AG20443 (cell line): ENCODE measurements at regions not wholly inside any gene's neighbourhood (a gene's known extent, or its start where the extent isn't known, plus 50 kb on each side); places are given as distances from the start of the nearest gene placed in this dataset.
A peak's percentile ranks its signal among the peaks of the same experiment; 100 is the strongest.
"Not testable (repeated sequence)": the region's sequence is repeated elsewhere in the genome, so short reads cannot be mapped to it uniquely, and the experiment has no call there.

Experiments used
- DNase-seq: peaks from one replicate; pipeline ENCODE4 v3.0.0; 2012; ENCODE audit warnings: low spot score, mixed read lengths

DNA sequence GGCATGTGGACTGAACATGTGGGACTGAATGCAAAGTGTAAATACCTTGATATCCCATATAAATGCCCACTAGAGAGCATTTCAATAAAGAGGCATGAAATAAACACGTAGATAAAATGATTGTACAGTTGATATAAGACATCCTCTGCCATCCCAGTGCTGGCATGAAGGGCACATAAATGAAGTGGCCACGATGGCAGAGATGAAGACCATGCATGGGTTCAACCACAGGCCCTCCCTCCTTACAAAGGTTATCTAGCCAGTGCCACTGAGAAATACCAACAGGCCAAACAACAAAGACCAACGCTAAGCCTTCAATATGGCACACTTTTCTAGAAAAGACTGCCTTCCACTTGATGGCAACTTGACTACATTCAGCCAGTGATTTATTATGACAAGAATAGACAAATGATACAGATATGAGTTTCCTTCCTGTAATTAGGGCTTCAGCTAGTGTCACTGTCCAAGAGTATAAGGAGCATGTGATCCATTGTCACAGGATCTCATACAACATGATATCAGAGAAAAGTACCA lies 493.9 kb upstream of the MAP2 start:
- DNase-seq, result no peak

DNA sequence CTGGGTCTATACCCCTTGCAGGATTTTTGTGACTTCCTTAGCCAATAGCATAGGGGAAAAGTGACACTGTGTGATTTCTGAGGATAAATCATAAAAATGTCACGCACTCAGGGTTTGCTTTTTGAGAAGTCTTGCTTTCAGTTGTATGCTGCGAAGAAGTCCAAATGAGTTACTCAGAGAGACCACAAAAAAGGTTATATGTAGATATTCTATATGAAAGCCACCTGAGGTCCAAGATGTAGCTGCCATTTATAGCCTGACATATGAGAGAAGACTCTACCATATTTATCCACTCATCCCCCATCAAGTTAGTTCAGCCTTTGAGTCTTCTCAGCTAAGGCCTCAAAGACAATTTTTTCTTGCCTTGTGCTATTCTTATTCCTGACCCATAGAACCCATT lies 488.3 kb upstream of the MAP2 start:
- DNase-seq, result no peak

DNA sequence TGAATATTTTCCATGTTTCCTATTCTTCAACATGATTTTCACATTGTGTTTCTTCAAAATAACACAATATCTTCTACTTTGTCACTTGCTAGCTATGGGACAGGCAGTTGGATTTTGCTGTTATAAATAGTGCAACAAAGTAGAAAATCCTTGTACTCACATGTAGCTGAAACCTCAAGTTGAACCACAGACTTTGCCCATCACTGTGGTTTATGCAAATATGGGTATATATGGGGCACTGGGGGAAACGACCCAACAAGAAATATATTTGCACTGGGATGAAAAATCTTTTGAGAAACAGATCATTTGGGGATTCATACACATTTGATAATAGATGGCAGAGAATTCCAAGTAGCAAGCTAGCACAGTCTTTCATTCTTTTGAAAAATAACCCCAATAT lies 486.3 kb upstream of the MAP2 start:
- no peak for DNase-seq

- DNase-seq, result no peak
These were observed 484.0 kb upstream of the MAP2 start for GRCh38 chr2:208939852-208940251.

DNA sequence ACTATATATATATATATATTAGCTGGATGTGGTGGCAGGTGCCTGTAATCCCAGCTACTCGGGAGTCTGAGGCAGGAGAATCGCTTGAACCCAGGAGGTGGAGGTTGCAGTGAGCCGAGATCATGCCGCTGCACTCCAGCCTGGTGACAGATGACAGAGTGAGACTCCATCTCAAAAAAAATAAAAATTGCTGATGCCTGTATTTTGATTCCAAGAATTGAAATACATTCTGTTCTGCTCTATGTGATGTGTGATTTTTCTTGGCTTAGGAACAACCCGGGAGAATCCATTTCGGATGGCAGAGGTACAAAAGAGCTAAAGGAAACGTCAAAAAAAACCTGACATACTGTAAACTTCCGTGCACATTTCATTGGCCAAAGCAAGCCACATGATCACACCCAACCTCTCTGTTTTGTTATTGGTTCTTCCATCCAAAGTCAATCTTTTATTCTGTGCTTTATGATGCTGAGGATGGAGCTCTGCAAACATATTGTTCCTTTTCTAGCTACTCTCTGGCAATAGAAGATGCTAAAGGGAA lies 478.1 kb upstream of the MAP2 start:
- DNase-seq, result no peak

DNA sequence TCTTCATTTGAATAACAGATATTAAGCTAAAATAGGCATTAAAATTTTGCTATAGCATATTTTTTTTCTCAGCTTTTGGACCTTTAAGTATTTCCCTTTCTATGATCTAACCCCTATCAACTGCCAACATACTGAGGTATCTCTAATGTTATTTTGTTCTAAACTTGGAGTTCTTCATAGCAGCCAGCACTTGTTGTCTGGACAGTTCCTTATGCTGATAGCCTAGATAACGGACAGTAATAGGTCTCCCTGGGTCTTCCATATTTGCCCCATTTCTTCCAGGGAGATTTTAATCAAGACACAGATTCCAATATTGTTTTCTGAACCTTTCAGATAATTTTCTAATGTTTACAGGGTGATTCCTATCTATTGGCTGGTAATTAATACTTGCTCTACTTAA lies 475.8 kb upstream of the MAP2 start:
- DNase-seq, result no peak

DNA sequence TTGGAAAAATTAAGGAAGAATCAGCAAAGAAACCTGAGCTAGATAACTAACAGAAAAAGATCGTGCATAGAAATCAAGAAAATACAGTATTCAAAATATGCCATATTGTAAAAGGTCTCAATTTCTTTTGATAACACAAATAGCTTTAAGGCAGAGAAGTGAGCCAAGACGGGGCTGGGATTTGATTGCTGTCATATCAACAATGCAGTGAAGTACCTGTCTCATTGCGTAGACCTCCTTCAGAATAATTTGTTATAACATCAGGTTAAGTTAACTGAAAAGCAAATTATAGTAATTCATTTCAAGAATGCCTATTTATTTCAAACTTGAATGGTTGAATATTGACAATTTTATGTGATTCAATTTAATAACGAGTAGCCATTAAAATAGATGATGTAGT lies 453.8 kb upstream of the MAP2 start:
- DNase-seq, result no peak

DNA sequence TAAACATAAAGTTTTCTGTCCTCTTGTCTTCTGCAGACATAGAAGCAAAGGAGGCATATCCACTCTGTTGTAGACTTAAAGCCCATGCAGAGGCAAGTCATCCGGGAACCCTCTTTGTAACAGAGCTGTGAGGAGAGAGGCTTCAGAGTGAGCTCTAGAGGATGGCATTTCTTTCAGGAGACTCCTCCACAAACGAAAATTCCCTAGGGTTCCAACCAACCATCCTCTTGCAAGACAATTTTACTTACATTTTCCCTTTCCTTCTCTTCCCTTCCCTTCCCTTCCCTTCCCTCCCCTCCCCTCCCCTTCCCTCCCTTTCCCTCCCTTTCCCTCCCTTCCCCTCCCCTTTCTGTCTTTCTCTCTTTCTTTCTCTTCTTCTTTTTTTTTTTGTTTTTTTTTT lies 446.3 kb upstream of the MAP2 start:
- DNase-seq, result no peak

- DNase-seq, result no peak
These were observed 444.9 kb upstream of the MAP2 start for GRCh38 chr2:208978946-208979345.

DNA sequence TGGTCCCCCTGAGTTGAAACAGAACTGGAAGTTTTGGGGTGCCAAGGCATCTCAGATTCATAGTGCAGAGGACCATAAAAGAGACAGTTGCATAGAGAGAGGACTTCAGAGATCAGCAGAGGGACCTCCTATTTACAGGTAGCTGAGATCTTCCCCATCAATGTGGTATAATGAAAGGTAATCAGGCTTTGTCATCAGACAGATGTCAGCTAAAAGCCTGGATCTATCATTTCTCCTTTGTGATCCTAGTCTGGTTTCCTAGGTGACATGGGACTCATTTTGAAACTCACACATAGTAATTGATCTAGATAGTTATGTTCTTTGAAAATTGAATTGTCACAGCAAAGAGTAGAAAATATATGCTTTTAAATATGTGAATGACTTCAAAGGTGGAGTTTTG lies 443.5 kb upstream of the MAP2 start:
- DNase-seq, result no peak

- no peak for DNase-seq
These were observed 441.0 kb upstream of the MAP2 start for GRCh38 chr2:208982831-208983230.

DNA sequence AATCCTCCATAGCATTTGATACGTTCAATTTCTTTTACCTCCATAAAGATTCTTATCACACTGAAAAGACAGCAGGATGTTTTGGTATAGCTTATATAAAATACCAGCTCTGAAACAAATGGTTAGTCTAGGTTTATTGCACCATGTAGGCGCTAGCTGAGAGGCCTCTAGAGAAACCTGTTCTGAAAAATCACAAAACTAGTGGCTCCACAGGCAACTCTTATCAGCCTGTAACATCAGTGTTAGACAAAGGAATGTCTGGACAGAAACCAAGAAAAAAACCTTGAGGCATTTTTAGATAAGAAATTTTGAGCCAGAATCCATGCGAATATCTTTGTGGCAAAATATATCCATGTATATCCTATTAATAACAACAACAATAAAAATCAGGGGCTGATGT lies 440.4 kb upstream of the MAP2 start:
- no peak for DNase-seq

DNA sequence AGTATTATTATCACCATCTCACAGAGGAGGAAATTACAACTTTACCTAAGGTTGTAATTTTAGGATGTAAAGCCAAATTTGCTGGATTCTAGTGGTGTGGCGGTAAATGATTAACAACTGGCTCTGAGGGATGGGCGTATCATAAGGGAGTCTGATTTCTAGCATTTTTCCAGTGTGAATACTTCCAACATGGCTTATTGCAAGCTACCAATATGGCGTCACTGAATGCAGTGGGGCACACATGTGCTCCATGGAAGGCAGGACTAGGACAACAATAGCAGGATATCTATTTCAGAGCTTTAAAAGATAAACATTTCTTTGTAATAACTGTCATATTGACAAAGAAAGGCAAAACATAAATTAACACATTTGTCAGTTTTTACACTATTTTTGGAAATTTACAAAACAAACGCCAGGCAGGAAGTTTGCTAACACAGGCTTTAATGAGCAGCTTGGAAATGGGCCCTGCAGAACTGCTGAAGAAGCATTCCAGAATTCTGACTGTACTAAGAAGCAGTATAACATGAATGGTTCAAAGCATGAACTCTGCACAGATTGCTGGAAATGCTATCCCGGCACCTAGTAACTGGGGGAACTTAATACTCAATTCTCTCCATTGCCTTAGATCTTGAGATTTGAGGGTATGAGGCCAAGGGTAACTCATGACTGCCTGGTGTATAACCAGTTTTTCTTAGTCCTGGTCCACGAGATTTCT lies 439.3 kb upstream of the MAP2 start:
- peak; percentile 8 for DNase-seq

DNA sequence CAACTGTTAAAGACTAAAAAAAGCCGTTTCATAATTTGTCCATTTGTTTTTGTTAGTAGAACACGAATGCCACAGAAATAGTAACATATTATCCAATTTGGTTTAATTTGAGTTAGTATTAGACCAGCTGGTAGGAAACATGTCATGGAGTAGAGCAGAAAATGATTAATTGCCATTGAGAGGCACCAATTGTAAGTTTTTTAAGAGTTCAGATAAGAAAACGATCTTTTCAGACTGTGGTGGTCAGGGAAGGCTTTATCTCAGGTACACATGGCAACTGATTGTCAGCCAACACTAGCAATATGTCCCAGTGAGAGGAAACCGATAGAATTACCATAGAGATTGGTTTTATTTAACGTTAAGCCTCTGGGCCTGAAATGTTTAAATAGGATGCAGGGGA lies 438.2 kb upstream of the MAP2 start:
- no peak for DNase-seq

DNA sequence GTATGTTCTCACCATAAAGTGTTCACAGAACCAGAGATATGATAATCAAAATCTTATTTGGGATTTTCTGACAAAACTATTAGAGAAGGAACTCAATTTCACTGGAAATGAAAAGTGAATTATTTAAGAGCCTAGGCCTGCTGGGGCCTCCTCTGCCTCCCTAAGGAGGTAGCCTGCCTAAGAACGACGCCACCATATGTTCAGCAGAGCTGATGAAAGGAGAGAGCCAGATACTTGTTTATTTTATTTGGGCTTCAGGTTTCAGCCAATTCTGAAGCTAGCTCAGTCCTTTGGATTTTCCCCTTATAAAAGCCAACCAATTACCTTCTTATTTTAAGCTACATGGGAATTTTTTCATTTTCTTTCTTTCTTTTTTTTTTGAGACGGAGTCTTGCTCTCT lies 433.1 kb upstream of the MAP2 start:
- no peak for DNase-seq

DNA sequence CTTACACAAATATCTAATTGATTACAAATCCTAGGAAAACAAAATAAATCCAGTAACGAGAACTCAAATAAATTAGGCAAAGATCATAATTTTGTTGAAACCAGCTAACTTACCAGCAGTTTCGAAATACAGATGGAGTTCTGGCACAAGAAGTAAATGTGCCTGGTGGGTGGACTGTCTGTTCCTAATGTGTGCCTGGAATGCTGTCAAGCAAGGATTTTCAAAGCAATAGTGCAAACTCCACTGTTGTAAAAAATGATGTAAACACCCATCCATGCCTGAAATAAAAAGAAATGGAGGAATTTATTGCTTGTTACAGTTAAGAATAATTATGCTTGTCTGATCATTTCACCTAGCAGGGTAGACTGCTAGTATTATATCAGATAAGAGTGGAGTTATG lies 423.9 kb upstream of the MAP2 start:
- DNase-seq, result no peak

- no peak for DNase-seq
These were observed 421.8 kb upstream of the MAP2 start for GRCh38 chr2:209002054-209002453.

- DNase-seq, result no peak
These were observed 418.5 kb upstream of the MAP2 start for GRCh38 chr2:209005371-209005770.

DNA sequence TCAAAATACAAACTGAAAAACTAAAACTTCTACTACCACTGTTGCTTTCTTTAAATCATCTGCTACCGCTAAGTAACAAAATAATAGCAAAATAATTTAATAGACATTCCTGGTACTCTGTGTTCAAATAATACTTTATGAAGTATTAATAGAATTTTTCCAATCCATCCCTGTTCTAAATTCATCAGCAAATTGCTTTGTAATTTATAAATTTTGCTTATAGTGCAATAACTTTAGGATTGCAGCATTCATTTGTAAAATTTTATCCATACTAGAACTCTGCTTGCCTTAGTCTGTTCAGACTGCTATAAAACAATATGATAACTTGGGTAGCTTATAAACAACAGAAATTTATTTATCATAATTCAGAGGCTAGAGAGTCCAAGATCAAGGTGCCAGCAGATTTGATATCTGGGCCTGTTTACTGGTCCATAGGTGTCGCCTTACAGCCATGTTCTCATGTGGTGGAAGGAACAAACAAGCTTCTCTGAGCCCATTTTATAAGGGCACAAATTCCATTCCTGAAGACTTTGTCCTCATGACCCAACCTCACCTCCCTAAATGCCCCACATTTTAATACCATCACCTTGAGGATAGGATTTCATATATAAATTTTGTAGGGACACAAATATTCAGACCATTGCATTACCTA lies 415.1 kb upstream of the MAP2 start:
- no peak for DNase-seq

DNA sequence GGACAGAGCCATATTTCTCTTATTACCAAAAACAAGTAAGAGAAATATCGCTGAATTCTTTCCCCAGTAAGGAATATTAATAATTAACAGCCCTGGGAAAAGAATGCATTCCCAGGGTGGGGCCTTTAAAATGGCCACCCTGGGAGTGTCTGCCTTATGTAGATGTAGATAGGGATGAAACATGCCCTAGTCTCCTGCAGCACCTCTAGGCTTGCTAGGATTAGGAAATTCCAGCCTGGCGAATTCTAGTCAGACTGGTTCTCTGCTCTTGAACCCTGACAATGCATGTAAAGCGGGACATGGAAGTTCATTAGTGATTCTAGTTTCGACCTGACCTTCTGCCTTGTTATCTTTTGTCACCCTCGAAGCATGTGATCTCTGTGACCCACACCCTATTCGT lies 405.2 kb upstream of the MAP2 start:
- DNase-seq, result not testable (repeated sequence)

DNA sequence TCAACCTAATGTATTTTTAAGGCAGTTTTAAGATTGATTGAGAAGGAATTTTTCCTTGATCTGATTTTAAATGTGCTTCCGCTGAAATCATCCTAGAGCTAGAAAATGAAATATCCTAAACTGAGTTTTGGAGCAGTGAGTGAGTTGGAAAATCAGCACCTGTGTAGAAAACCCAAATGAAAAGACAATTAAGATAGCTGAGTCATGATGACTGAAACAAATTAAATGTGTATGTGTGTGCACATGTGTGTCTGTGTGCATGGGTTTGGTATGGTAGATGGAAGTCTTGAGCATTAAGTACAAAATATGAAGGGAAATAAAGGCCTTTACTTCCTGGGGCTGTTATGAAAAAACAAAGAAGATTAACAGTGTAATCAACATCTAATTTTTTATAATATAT lies 394.6 kb upstream of the MAP2 start:
- no peak for DNase-seq

DNA sequence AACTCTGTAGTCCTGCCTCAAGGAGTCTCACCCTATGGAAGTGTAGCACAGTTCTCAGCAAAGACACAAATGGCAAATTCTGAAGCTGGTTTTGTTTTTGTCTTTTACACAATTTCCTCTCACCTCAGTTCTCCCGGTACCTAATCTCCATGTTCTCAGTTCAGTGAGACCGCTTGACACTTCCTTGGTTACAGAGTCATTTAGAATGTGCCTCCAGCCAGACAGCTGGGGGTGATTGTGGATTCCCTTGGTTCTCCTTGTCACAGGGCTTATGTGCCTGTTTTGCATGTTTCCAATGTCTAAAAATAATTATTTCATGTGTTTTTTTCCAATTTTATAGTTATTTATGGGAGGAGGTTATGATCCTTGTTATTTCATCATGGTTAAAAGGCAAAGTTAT lies 379.5 kb upstream of the MAP2 start:
- DNase-seq, result no peak

GRCh38 chr2:209046163-209046562 lies 377.7 kb upstream of the MAP2 start:
- no peak for DNase-seq

DNA sequence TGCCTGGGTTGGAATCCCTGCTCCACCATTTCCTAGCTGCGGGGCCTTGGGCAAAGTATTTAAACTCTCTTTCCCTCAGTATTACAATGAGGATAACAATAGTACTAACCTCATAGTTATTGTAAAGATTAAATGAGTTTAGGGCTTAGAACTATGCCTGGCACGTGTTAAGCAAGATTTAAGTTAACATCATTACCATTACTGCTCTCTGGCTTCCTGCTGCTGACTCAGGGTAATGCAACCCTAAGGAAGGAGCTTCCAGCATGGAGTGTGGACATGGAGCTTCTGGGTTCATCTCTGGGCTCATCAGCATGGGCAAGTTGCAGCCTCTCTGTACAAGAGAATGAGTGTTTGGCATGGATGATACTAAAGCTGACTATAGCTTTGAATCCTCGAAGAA lies 374.2 kb upstream of the MAP2 start:
- DNase-seq, result no peak
